Lower lobe of right lung (tissue), 2 donors: ENCODE measurements at regions not wholly inside any gene's neighbourhood (a gene's known extent, or its start where the extent isn't known, plus 50 kb on each side); places are given as distances from the start of the nearest gene placed in this dataset.

Experiments
- ATAC-seq, 2 donors: fragments of 200-7000 bp; cut with Tn5 transposase; one replicate each; pipeline ENCODE4 v1.9.1; 2020 to 2022; ENCODE audit warnings: mild to moderate bottlenecking in 2 of 2, moderate library complexity in 2 of 2
- DNase-seq: peaks from one replicate; pipeline ENCODE4 v3.0.0-alpha.2; 2020
- H3K27ac ChIP-seq: fragments of 200-600 bp; one replicate; pipeline ENCODE4 v1.8.0; 2022
- H3K27me3 ChIP-seq: fragments of 200-600 bp; one replicate; pipeline ENCODE4 v1.8.0; 2022; ENCODE audit warnings: low read depth
- H3K36me3 ChIP-seq: fragments of 200-600 bp; one replicate; pipeline ENCODE4 v1.8.0; 2022; ENCODE audit warnings: mild to moderate bottlenecking
- H3K4me1 ChIP-seq: fragments of 200-600 bp; one replicate; pipeline ENCODE4 v1.8.0; 2022
- H3K4me3 ChIP-seq: fragments of 200-600 bp; one replicate; pipeline ENCODE4 v1.8.0; 2022; ENCODE audit warnings: mild to moderate bottlenecking
- H3K9me3 ChIP-seq: fragments of 200-600 bp; one replicate; pipeline ENCODE4 v1.8.0; 2022
- CTCF ChIP-seq: fragments of 200-600 bp; IDR thresholded peaks from one replicate; pipeline ENCODE4 v1.8.0; 2022; ENCODE audit warnings: antibody characterized with exemption, mild to moderate bottlenecking
- intact Hi-C: fragments of 100-400 bp; cut with DNase I; formaldehyde crosslinking; loops from one replicate; pipeline ENCODE4 v1.11.0; 2022
- donor health status: DM: no; HTN: yes; CAD: no; lungs with severe emphysema.

GRCh38 chr9:97766610-97767009 is 69.5 kb upstream of the XPA start:
- Histone ChIP-seq H3K9me3 (no peaks in the 10 kb centered on the region), H3K4me1 (no peaks in the 10 kb centered on the region), H3K27ac (no peak overlapping the region), H3K36me3 (no peaks in the 10 kb centered on the region), H3K4me3 (no peak overlapping the region), H3K27me3 (peaks cover 10% of the 10 kb centered on the region)
- DNase-seq, result no peak
- no peak for ATAC-seq
- intact Hi-C loops, result no loop called here
- TF ChIP-seq CTCF, result no peak

GRCh38 chr9:97767891-97768290 is 70.8 kb upstream of the XPA start:
- intact Hi-C loops, result no loop called here
- no peak for TF ChIP-seq CTCF
- DNase-seq, result no peak
- Histone ChIP-seq H3K27me3 (peaks cover 5% of the 10 kb centered on the region), H3K27ac (no peak overlapping the region), H3K9me3 (no peaks in the 10 kb centered on the region), H3K36me3 (no peaks in the 10 kb centered on the region), H3K4me3 (no peak overlapping the region), H3K4me1 (no peaks in the 10 kb centered on the region)
- no peak for ATAC-seq

- H3K27ac ChIP-seq, result no peak overlapping the region
- H3K4me1 ChIP-seq, result no peaks in the 10 kb centered on the region
- no peaks in the 10 kb centered on the region for H3K36me3 ChIP-seq
- H3K27me3 ChIP-seq, result peaks cover 6% of the 10 kb centered on the region
- no peaks in the 10 kb centered on the region for H3K9me3 ChIP-seq
- intact Hi-C loops, result no loop called here
- no peak overlapping the region for H3K4me3 ChIP-seq
- ATAC-seq, result no peak
- no peak for TF ChIP-seq CTCF
- DNase-seq, result no peak
These were observed 71.6 kb upstream of the XPA start for GRCh38 chr9:97768746-97769145.

- Histone ChIP-seq H3K4me1 (no peaks in the 10 kb centered on the region), H3K36me3 (no peaks in the 10 kb centered on the region), H3K4me3 (no peak overlapping the region), H3K9me3 (no peaks in the 10 kb centered on the region), H3K27me3 (peaks cover 7% of the 10 kb centered on the region), H3K27ac (no peak overlapping the region)
- DNase-seq, result no peak
- intact Hi-C loops, result no loop called here
- no peak for ATAC-seq
- TF ChIP-seq CTCF, result no peak
These were observed 72.1 kb upstream of the XPA start for GRCh38 chr9:97769208-97769607.

- no peak for ATAC-seq
- Histone ChIP-seq H3K4me3 (no peak overlapping the region), H3K4me1 (no peaks in the 10 kb centered on the region), H3K9me3 (no peaks in the 10 kb centered on the region), H3K27me3 (peaks cover 12% of the 10 kb centered on the region), H3K27ac (no peak overlapping the region), H3K36me3 (no peaks in the 10 kb centered on the region)
- intact Hi-C loops, result no loop called here
- TF ChIP-seq CTCF, result no peak
- no peak for DNase-seq
These were observed 73.8 kb upstream of the XPA start for GRCh38 chr9:97770808-97771372.

GRCh38 chr9:97771641-97772040 is 74.5 kb upstream of the XPA start:
- no peaks in the 10 kb centered on the region for H3K36me3 ChIP-seq
- H3K4me3 ChIP-seq, result no peak overlapping the region
- H3K27me3 ChIP-seq, result peaks cover 12% of the 10 kb centered on the region
- intact Hi-C loops, result no loop called here
- TF ChIP-seq CTCF, result no peak
- H3K9me3 ChIP-seq, result no peaks in the 10 kb centered on the region
- no peak for ATAC-seq
- no peak for DNase-seq
- H3K27ac ChIP-seq, result no peak overlapping the region
- H3K4me1 ChIP-seq, result no peaks in the 10 kb centered on the region
